ENCODE measurements at regions not wholly inside any gene's neighbourhood (a gene's known extent, or its start where the extent isn't known, plus 50 kb on each side); places are given as distances from the start of the nearest gene placed in this dataset.
"Not testable (repeated sequence)": the region's sequence is repeated elsewhere in the genome, so short reads cannot be mapped to it uniquely, and the experiment has no call there.

- Histone ChIP-seq H3K4me2 (ENCODE audit: low read length, poor library complexity, severe bottlenecking) (no peak overlapping the region), H4K8ac (ENCODE audit: low read length) (no peak overlapping the region), H3K4ac (ENCODE audit: low read depth in 1 of 2, low read length in 2 of 2) (no peak overlapping the region), H3K23ac (ENCODE audit: low read length in 2 of 2) (no peak overlapping the region), H3K9me3 (ENCODE audit: control insufficient read depth, low read length) (peaks cover 2% of the 10 kb centered on the region), H2BK12ac (ENCODE audit: low read length in 2 of 2) (no peak overlapping the region), H2BK5ac (ENCODE audit: low read depth, low read length, poor library complexity, severe bottlenecking) (no peak overlapping the region), H2BK120ac (ENCODE audit: low read depth, low read length) (no peak overlapping the region), H2BK15ac (ENCODE audit: low read depth, poor library complexity, severe bottlenecking) (no peak overlapping the region), H3K4me1 (ENCODE audit: control insufficient read depth, insufficient read depth, low read depth, low read length) (no peaks in the 10 kb centered on the region), H3K79me1 (replicated peaks; ENCODE audit: low read length, poor library complexity, severe bottlenecking) (no peaks in the 10 kb centered on the region), H2AK5ac (ENCODE audit: low read length, severe bottlenecking) (no peak overlapping the region), H3K9ac (ENCODE audit: low read length) (no peak overlapping the region), H4K91ac (ENCODE audit: low read length) (no peak overlapping the region), H3K27me3 (ENCODE audit: control insufficient read depth in 1 of 2, insufficient read depth in 1 of 2, low read length in 2 of 2) (no peaks in the 10 kb centered on the region), H2AFZ (ENCODE audit: low read depth, low read length) (no peak overlapping the region), H3K27ac (ENCODE audit: low read length, poor library complexity, severe bottlenecking) (no peak overlapping the region), H3K36me3 (ENCODE audit: control insufficient read depth in 1 of 2, insufficient read depth in 2 of 2, low read depth in 1 of 2, low read length in 2 of 2) (no peaks in the 10 kb centered on the region), H3K4me3 (ENCODE audit: insufficient read depth in 1 of 2, low read depth in 1 of 2, low read length in 2 of 2) (no peak overlapping the region), H3K14ac (ENCODE audit: low read length in 2 of 2) (no peak overlapping the region), H3K18ac (ENCODE audit: low read depth in 1 of 2, low read length in 2 of 2) (no peak overlapping the region)
- no peak for DNase-seq
- 61% methylated on average over 4 of the region's 4 CpGs for WGBS
These were observed 488.0 kb upstream of the PLXNA2 start for GRCh38 chr1:208731981-208732821.

GRCh38 chr1:208737161-208737560 is 493.0 kb upstream of the PLXNA2 start:
- H2BK120ac ChIP-seq (ENCODE audit: low read depth, low read length): no peak overlapping the region
- H3K9me3 ChIP-seq (ENCODE audit: control insufficient read depth, low read length): peaks cover 2% of the 10 kb centered on the region
- no peak overlapping the region for H2AFZ ChIP-seq (ENCODE audit: low read depth, low read length)
- H4K91ac ChIP-seq (ENCODE audit: low read length): no peak overlapping the region
- H3K4me3 ChIP-seq (ENCODE audit: insufficient read depth in 1 of 2, low read depth in 1 of 2, low read length in 2 of 2): no peak overlapping the region
- no peak overlapping the region for H3K9ac ChIP-seq (ENCODE audit: low read length)
- H3K79me1 ChIP-seq (replicated peaks; ENCODE audit: low read length, poor library complexity, severe bottlenecking): no peaks in the 10 kb centered on the region
- H3K27me3 ChIP-seq (ENCODE audit: control insufficient read depth in 1 of 2, insufficient read depth in 1 of 2, low read length in 2 of 2): no peaks in the 10 kb centered on the region
- H3K36me3 ChIP-seq (ENCODE audit: control insufficient read depth in 1 of 2, insufficient read depth in 2 of 2, low read depth in 1 of 2, low read length in 2 of 2): no peaks in the 10 kb centered on the region
- H3K23ac ChIP-seq (ENCODE audit: low read length in 2 of 2): no peak overlapping the region
- no peak overlapping the region for H3K18ac ChIP-seq (ENCODE audit: low read depth in 1 of 2, low read length in 2 of 2)
- H2BK5ac ChIP-seq (ENCODE audit: low read depth, low read length, poor library complexity, severe bottlenecking): no peak overlapping the region
- no peaks in the 10 kb centered on the region for H3K4me1 ChIP-seq (ENCODE audit: control insufficient read depth, insufficient read depth, low read depth, low read length)
- H2BK15ac ChIP-seq (ENCODE audit: low read depth, poor library complexity, severe bottlenecking): no peak overlapping the region
- H3K14ac ChIP-seq (ENCODE audit: low read length in 2 of 2): no peak overlapping the region
- no peak overlapping the region for H3K4me2 ChIP-seq (ENCODE audit: low read length, poor library complexity, severe bottlenecking)
- DNase-seq: no peak
- no peak overlapping the region for H3K4ac ChIP-seq (ENCODE audit: low read depth in 1 of 2, low read length in 2 of 2)
- no peak overlapping the region for H4K8ac ChIP-seq (ENCODE audit: low read length)
- no peak overlapping the region for H2AK5ac ChIP-seq (ENCODE audit: low read length, severe bottlenecking)
- no peak overlapping the region for H2BK12ac ChIP-seq (ENCODE audit: low read length in 2 of 2)
- WGBS: 64% methylated on average over 3 of the region's 4 CpGs
- H3K27ac ChIP-seq (ENCODE audit: low read length, poor library complexity, severe bottlenecking): no peak overlapping the region

GRCh38 chr1:208737922-208738321 is 493.7 kb upstream of the PLXNA2 start:
- no peak overlapping the region for H2AK5ac ChIP-seq (ENCODE audit: low read length, severe bottlenecking)
- H3K4me3 ChIP-seq (ENCODE audit: insufficient read depth in 1 of 2, low read depth in 1 of 2, low read length in 2 of 2): no peak overlapping the region
- no peak overlapping the region for H3K4ac ChIP-seq (ENCODE audit: low read depth in 1 of 2, low read length in 2 of 2)
- no peak overlapping the region for H3K18ac ChIP-seq (ENCODE audit: low read depth in 1 of 2, low read length in 2 of 2)
- H3K27me3 ChIP-seq (ENCODE audit: control insufficient read depth in 1 of 2, insufficient read depth in 1 of 2, low read length in 2 of 2): no peaks in the 10 kb centered on the region
- H3K36me3 ChIP-seq (ENCODE audit: control insufficient read depth in 1 of 2, insufficient read depth in 2 of 2, low read depth in 1 of 2, low read length in 2 of 2): no peaks in the 10 kb centered on the region
- H3K4me2 ChIP-seq (ENCODE audit: low read length, poor library complexity, severe bottlenecking): no peak overlapping the region
- no peak overlapping the region for H2BK15ac ChIP-seq (ENCODE audit: low read depth, poor library complexity, severe bottlenecking)
- no peak overlapping the region for H2BK12ac ChIP-seq (ENCODE audit: low read length in 2 of 2)
- no peaks in the 10 kb centered on the region for H3K79me1 ChIP-seq (replicated peaks; ENCODE audit: low read length, poor library complexity, severe bottlenecking)
- 83% methylated on average over 4 of the region's 4 CpGs for WGBS
- no peak overlapping the region for H3K23ac ChIP-seq (ENCODE audit: low read length in 2 of 2)
- no peak overlapping the region for H3K14ac ChIP-seq (ENCODE audit: low read length in 2 of 2)
- DNase-seq: no peak
- no peak overlapping the region for H2BK120ac ChIP-seq (ENCODE audit: low read depth, low read length)
- no peaks in the 10 kb centered on the region for H3K4me1 ChIP-seq (ENCODE audit: control insufficient read depth, insufficient read depth, low read depth, low read length)
- H3K9ac ChIP-seq (ENCODE audit: low read length): no peak overlapping the region
- H2AFZ ChIP-seq (ENCODE audit: low read depth, low read length): no peak overlapping the region
- H3K27ac ChIP-seq (ENCODE audit: low read length, poor library complexity, severe bottlenecking): no peak overlapping the region
- no peak overlapping the region for H4K91ac ChIP-seq (ENCODE audit: low read length)
- no peak overlapping the region for H2BK5ac ChIP-seq (ENCODE audit: low read depth, low read length, poor library complexity, severe bottlenecking)
- no peak overlapping the region for H4K8ac ChIP-seq (ENCODE audit: low read length)
- peaks cover 2% of the 10 kb centered on the region for H3K9me3 ChIP-seq (ENCODE audit: control insufficient read depth, low read length)

GRCh38 chr1:208739636-208740035 is 495.5 kb upstream of the PLXNA2 start:
- not testable (repeated sequence) for H3K23ac ChIP-seq (ENCODE audit: low read length in 2 of 2); H3K79me1 ChIP-seq (replicated peaks; ENCODE audit: low read length, poor library complexity, severe bottlenecking); H3K27me3 ChIP-seq (ENCODE audit: control insufficient read depth in 1 of 2, insufficient read depth in 1 of 2, low read length in 2 of 2); H4K91ac ChIP-seq (ENCODE audit: low read length); H3K14ac ChIP-seq (ENCODE audit: low read length in 2 of 2); H3K27ac ChIP-seq (ENCODE audit: low read length, poor library complexity, severe bottlenecking); H3K18ac ChIP-seq (ENCODE audit: low read depth in 1 of 2, low read length in 2 of 2); H2BK120ac ChIP-seq (ENCODE audit: low read depth, low read length); H2BK12ac ChIP-seq (ENCODE audit: low read length in 2 of 2); H3K36me3 ChIP-seq (ENCODE audit: control insufficient read depth in 1 of 2, insufficient read depth in 2 of 2, low read depth in 1 of 2, low read length in 2 of 2); H2AK5ac ChIP-seq (ENCODE audit: low read length, severe bottlenecking); H3K4me3 ChIP-seq (ENCODE audit: insufficient read depth in 1 of 2, low read depth in 1 of 2, low read length in 2 of 2); H3K9me3 ChIP-seq (ENCODE audit: control insufficient read depth, low read length); H3K4me2 ChIP-seq (ENCODE audit: low read length, poor library complexity, severe bottlenecking); H2BK5ac ChIP-seq (ENCODE audit: low read depth, low read length, poor library complexity, severe bottlenecking); H2AFZ ChIP-seq (ENCODE audit: low read depth, low read length); H3K4ac ChIP-seq (ENCODE audit: low read depth in 1 of 2, low read length in 2 of 2); H3K4me1 ChIP-seq (ENCODE audit: control insufficient read depth, insufficient read depth, low read depth, low read length); H2BK15ac ChIP-seq (ENCODE audit: low read depth, poor library complexity, severe bottlenecking); H3K9ac ChIP-seq (ENCODE audit: low read length); H4K8ac ChIP-seq (ENCODE audit: low read length); DNase-seq
- WGBS: 90% methylated on average over 20 of the region's 20 CpGs

Measured in mesenchymal stem cell (in vitro differentiated cells and primary cell).